HCT116 (cell line): ENCODE measurements at regions not wholly inside any gene's neighbourhood (a gene's known extent, or its start where the extent isn't known, plus 50 kb on each side); places are given as distances from the start of the nearest gene placed in this dataset.
A peak's percentile ranks its signal among the peaks of the same experiment; 100 is the strongest.
"Not testable (repeated sequence)": the region's sequence is repeated elsewhere in the genome, so short reads cannot be mapped to it uniquely, and the experiment has no call there.

ENCODE experiments used
- ATAC-seq: fragments of 200-7000 bp; cut with Tn5 transposase; 2 replicates; pipeline ENCODE4 v1.9.1; 2020; ENCODE audit warnings: mild to moderate bottlenecking, moderate library complexity
- BruUV-seq: library from RNA; stranded (reverse); fragments of 400-500 nt; replicated peaks from 2 replicates; lab custom pipeline; 2021; lab: Mats Ljungman, UMichigan
- CTCF ChIA-PET: fragments of 300-600 bp; sonication (Branson Sonifier 250); formaldehyde crosslinking; loops from one replicate; lab custom pipeline; 2021; ENCODE audit warnings: antibody characterized with exemption; lab: Charles Lee
- POLR2A ChIA-PET: fragments of 300-600, 350-600 bp; sonication (Branson Sonifier 250); formaldehyde crosslinking; loops from one replicate; lab custom pipeline; 2021; ENCODE audit warnings: antibody characterized with exemption; lab: Charles Lee
- RAD21 ChIA-PET, 2 experiments: fragments of 300-600 bp; sonication (Branson Sonifier 250); formaldehyde crosslinking; loops; one replicate each; lab custom pipeline; 2023; ENCODE audit warnings: low total read pairs in 2 of 2; ENCODE audit not compliant: uncharacterized antibody in 2 of 2, unreplicated experiment in 2 of 2, low non-redundant PET in 1 of 2; lab: Charles Lee
- DNase-seq: peaks from one replicate; pipeline ENCODE4 v3.0.0-alpha.2; 2010; ENCODE audit warnings: low read depth, low spot score
- H2AFZ ChIP-seq: fragments of 200-600 bp; shearing (Covaris generic), sonication (generic); 2 replicates; pipeline ENCODE4 v1.6.1; 2017; ENCODE audit warnings: low read depth, mixed run types, mixed read lengths, antibody characterized with exemption, low read length; ENCODE audit not compliant: poor library complexity, severe bottlenecking
- H3K27ac ChIP-seq: 2 replicates; pipeline ENCODE4 v1.5.1; 2012; ENCODE audit warnings: low read depth, low read length
- H3K27me3 ChIP-seq: fragments of 200-600 bp; sonication (generic); 2 replicates; pipeline ENCODE4 v1.6.1; 2016; ENCODE audit warnings: mixed run types, low read length, mixed read lengths; ENCODE audit not compliant: insufficient read depth
- H3K36me3 ChIP-seq, 2 experiments: fragments of 200-500 bp in 1 of 2; fragments of 200-600 bp in 1 of 2; sonication (Bioruptor generic) in 1 of 2; sonication (generic) in 1 of 2; 2 replicates each; pipeline versions ENCODE4 v1.5.1 to v1.6.1; 2014 to 2016; ENCODE audit warnings: low read length in 2 of 2, inconsistent platforms in 1 of 2, mixed read lengths in 1 of 2, mixed run types in 1 of 2; ENCODE audit not compliant: insufficient read depth in 2 of 2, control insufficient read depth in 1 of 2
- H3K4me1 ChIP-seq, 2 experiments: fragments of 200-600 bp in 1 of 2; sonication (generic) in 1 of 2; 2 replicates each; pipeline versions ENCODE4 v1.5.1 to v1.6.1; 2012 to 2017; ENCODE audit warnings: low read length in 2 of 2, inconsistent platforms in 1 of 2, mild to moderate bottlenecking in 1 of 2, mixed read lengths in 1 of 2, mixed run types in 1 of 2, moderate library complexity in 1 of 2; ENCODE audit not compliant: insufficient read depth in 2 of 2, control insufficient read depth in 1 of 2
- H3K4me2 ChIP-seq: fragments of 200-600 bp; sonication (generic); 2 replicates; pipeline ENCODE4 v1.6.1; 2017; ENCODE audit warnings: mixed run types, low read length, mixed read lengths
- H3K4me3 ChIP-seq, 2 experiments: fragments of 200-600 bp in 1 of 2; sonication (generic) in 1 of 2; replicated peaks in 1 of 2; 2 replicates each; pipeline ENCODE4 v1.5.1; 2011 to 2016; ENCODE audit warnings: low read length in 2 of 2, control low read depth in 1 of 2, low read depth in 1 of 2, mild to moderate bottlenecking in 1 of 2, mixed read lengths in 1 of 2, mixed run types in 1 of 2
- H3K79me2 ChIP-seq: fragments of 200-600 bp; sonication (generic); 2 replicates; pipeline ENCODE4 v1.6.1; 2017; ENCODE audit warnings: mild to moderate bottlenecking, mixed run types, low read length, moderate library complexity, mixed read lengths; ENCODE audit not compliant: insufficient read depth
- H3K9ac ChIP-seq: fragments of 200-600 bp; sonication (generic); 2 replicates; pipeline ENCODE4 v1.6.1; 2016; ENCODE audit warnings: low read length, mixed read lengths
- H3K9me2 ChIP-seq: fragments of 200-600 bp; sonication (generic), shearing (Covaris generic); 2 replicates; pipeline ENCODE4 v1.6.1; 2017; ENCODE audit warnings: mixed run types, mild to moderate bottlenecking, moderate library complexity; ENCODE audit not compliant: insufficient read depth
- H3K9me3 ChIP-seq, 2 experiments: fragments of 200-500 bp in 1 of 2; fragments of 200-600 bp in 1 of 2; sonication (Bioruptor generic) in 1 of 2; sonication (generic) in 1 of 2; 2 replicates each; pipeline ENCODE4 v1.6.1; 2014 to 2017; ENCODE audit warnings: low read length in 2 of 2, mixed read lengths in 2 of 2, inconsistent platforms in 1 of 2, low read depth in 1 of 2, mild to moderate bottlenecking in 1 of 2, mixed run types in 1 of 2, moderate library complexity in 1 of 2; ENCODE audit not compliant: control insufficient read depth in 1 of 2, insufficient read depth in 1 of 2
- H4K20me1 ChIP-seq: fragments of 200-600 bp; sonication (generic), shearing (Covaris generic); 2 replicates; pipeline ENCODE4 v1.6.1; 2017; ENCODE audit warnings: mixed run types, mild to moderate bottlenecking, moderate library complexity; ENCODE audit not compliant: insufficient read depth
- CTCF ChIP-seq, 3 experiments: fragments of 200-600 bp in 1 of 3; sonication (generic) in 1 of 3; IDR thresholded peaks in 2 of 3; conservative IDR thresholded peaks in 1 of 3; 2 replicates each; pipeline ENCODE4 v1.5.1; 2012 to 2017; ENCODE audit warnings: low read depth in 2 of 3, low read length in 2 of 3, antibody characterized with exemption in 1 of 3, borderline replicate concordance in 1 of 3, control low read depth in 1 of 3, mild to moderate bottlenecking in 1 of 3, mixed read lengths in 1 of 3, mixed run types in 1 of 3, moderate library complexity in 1 of 3; ENCODE audit not compliant: insufficient read depth in 1 of 3
- intact Hi-C: fragments of 100-400 bp; cut with micrococcal nuclease; formaldehyde crosslinking; loops from 2 replicates; pipeline ENCODE4 v1.10.0; 2022

- peak in 1 of 3 experiments; percentile 32; a peak in 2 of 6 replicates for TF ChIP-seq CTCF (IDR thresholded peaks at IDR 0.05 in 2 of 3, conservative IDR thresholded peaks at IDR 0.05 in 1 of 3; ENCODE audit: borderline replicate concordance in 1 of 3, insufficient read depth in 1 of 3, low read depth in 2 of 3, low read length in 2 of 3)
- BruUV-seq, H3K27ac ChIP-seq, CTCF ChIA-PET, RAD21 ChIA-PET, H3K4me2 ChIP-seq, H2AFZ ChIP-seq, H3K4me3 ChIP-seq, H3K9me2 ChIP-seq, H3K9me3 ChIP-seq, H3K27me3 ChIP-seq, DNase-seq, H4K20me1 ChIP-seq, H3K4me1 ChIP-seq, POLR2A ChIA-PET, H3K36me3 ChIP-seq, H3K79me2 ChIP-seq, intact Hi-C loops, H3K9ac ChIP-seq: not testable (repeated sequence)
- 0 out of 2 replicates have a peak, but pooled peaks have one; percentile 25 for ATAC-seq
These were observed 177.6 kb downstream of the TM2D1 start for GRCh38 chr1:61547302-61547701.

DNA sequence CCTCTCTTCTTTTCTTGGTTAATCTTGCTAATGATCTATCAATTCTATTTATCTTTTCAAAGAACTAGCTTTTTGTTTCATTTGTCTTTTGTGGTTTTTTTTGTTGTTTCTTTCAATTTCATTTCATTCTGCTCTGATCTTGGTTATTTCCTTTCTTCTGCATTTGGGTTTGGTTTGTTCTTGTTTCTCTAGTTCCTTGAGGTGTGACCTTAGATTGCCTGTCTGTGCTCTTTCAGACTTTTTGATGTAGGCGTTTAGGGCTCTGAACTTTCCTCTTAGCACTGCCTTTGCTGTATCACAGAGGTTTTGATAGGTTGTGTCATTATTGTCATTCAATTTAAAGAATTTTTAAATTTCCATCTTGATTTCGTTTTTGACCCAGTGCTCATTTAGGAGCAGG, 180.1 kb downstream of the TM2D1 start:
- DNase-seq, H3K9me2 ChIP-seq, H3K27ac ChIP-seq, ATAC-seq, H3K9me3 ChIP-seq, H3K27me3 ChIP-seq, POLR2A ChIA-PET, H3K4me1 ChIP-seq, H4K20me1 ChIP-seq, H3K4me2 ChIP-seq, intact Hi-C loops, H3K9ac ChIP-seq, H3K79me2 ChIP-seq, BruUV-seq, CTCF ChIA-PET, H3K4me3 ChIP-seq, H3K36me3 ChIP-seq, H2AFZ ChIP-seq, RAD21 ChIA-PET: not testable (repeated sequence)

GRCh38 chr1:61543498-61543897, 181.4 kb downstream of the TM2D1 start:
- CTCF ChIA-PET, H3K36me3 ChIP-seq, H3K4me2 ChIP-seq, ATAC-seq, H3K9me3 ChIP-seq, BruUV-seq, H3K27me3 ChIP-seq, intact Hi-C loops, H3K4me3 ChIP-seq, POLR2A ChIA-PET, RAD21 ChIA-PET, H4K20me1 ChIP-seq, H3K27ac ChIP-seq, DNase-seq, H3K9me2 ChIP-seq, H3K9ac ChIP-seq, H2AFZ ChIP-seq, H3K79me2 ChIP-seq, H3K4me1 ChIP-seq: not testable (repeated sequence)
